ENCODE measurements at regions not wholly inside any gene's neighbourhood (a gene's known extent, or its start where the extent isn't known, plus 50 kb on each side); places are given as distances from the start of the nearest gene placed in this dataset.
"Not testable (repeated sequence)": the region's sequence is repeated elsewhere in the genome, so short reads cannot be mapped to it uniquely, and the experiment has no call there.

- H3K36me3 Mint-ChIP-seq (ENCODE audit: low read depth): no peaks in the 10 kb centered on the region
- CTCF ChIA-PET: no interaction called here
Measured at GRCh38 chr9:82880336-82881050, 182.4 kb downstream of the RASEF start.

GRCh38 chr9:82882138-82882537 lies 180.8 kb downstream of the RASEF start:
- Mint-ChIP-seq H3K9me3 (ENCODE audit: insufficient read depth) (no peaks in the 10 kb centered on the region), H3K27ac (no peak overlapping the region), H3K27me3 (ENCODE audit: low read depth) (no peaks in the 10 kb centered on the region), H3K4me1 (ENCODE audit: low read depth) (no peaks in the 10 kb centered on the region), H3K36me3 (ENCODE audit: low read depth) (no peaks in the 10 kb centered on the region), H3K4me3 (no peak overlapping the region)
- ChIA-PET CTCF (no interaction called here), POLR2A (no interaction called here)
- DNase-seq (no peak), ATAC-seq (no peak)

More at GRCh38 chr9:82880336-82881050, 182.4 kb downstream of the RASEF start:
- Mint-ChIP-seq H3K4me1 (ENCODE audit: low read depth) (no peaks in the 10 kb centered on the region), H3K9me3 (ENCODE audit: insufficient read depth) (no peaks in the 10 kb centered on the region), H3K4me3 (no peak overlapping the region), H3K27ac (no peak overlapping the region), H3K27me3 (ENCODE audit: low read depth) (no peaks in the 10 kb centered on the region)
- no peak for ATAC-seq
- POLR2A ChIA-PET: no interaction called here
- no peak for DNase-seq

GRCh38 chr9:82882748-82883147 lies 180.2 kb downstream of the RASEF start:
- POLR2A ChIA-PET: no interaction called here
- H3K4me1 Mint-ChIP-seq (ENCODE audit: low read depth): no peaks in the 10 kb centered on the region
- CTCF ChIA-PET: no interaction called here
- ATAC-seq: no peak
- DNase-seq: no peak
- H3K27me3 Mint-ChIP-seq (ENCODE audit: low read depth): no peaks in the 10 kb centered on the region
- no peak overlapping the region for H3K27ac Mint-ChIP-seq
- no peaks in the 10 kb centered on the region for H3K9me3 Mint-ChIP-seq (ENCODE audit: insufficient read depth)
- no peak overlapping the region for H3K4me3 Mint-ChIP-seq
- H3K36me3 Mint-ChIP-seq (ENCODE audit: low read depth): no peaks in the 10 kb centered on the region

- Mint-ChIP-seq H3K4me3 (no peak overlapping the region), H3K27ac (no peak overlapping the region), H3K36me3 (ENCODE audit: low read depth) (no peaks in the 10 kb centered on the region), H3K4me1 (ENCODE audit: low read depth) (no peaks in the 10 kb centered on the region), H3K9me3 (ENCODE audit: insufficient read depth) (no peaks in the 10 kb centered on the region), H3K27me3 (ENCODE audit: low read depth) (no peaks in the 10 kb centered on the region)
- CTCF ChIA-PET: no interaction called here
- DNase-seq (no peak), ATAC-seq (no peak)
- POLR2A ChIA-PET: no interaction called here
Measured at GRCh38 chr9:82883436-82883835, 179.5 kb downstream of the RASEF start.

- H3K4me1 Mint-ChIP-seq (ENCODE audit: low read depth); H3K9me3 Mint-ChIP-seq (ENCODE audit: insufficient read depth); H3K36me3 Mint-ChIP-seq (ENCODE audit: low read depth); CTCF ChIA-PET; POLR2A ChIA-PET; ATAC-seq; H3K27me3 Mint-ChIP-seq (ENCODE audit: low read depth); DNase-seq; H3K27ac Mint-ChIP-seq; H3K4me3 Mint-ChIP-seq: not testable (repeated sequence)
Measured at GRCh38 chr9:82883974-82884373, 179.0 kb downstream of the RASEF start.

GRCh38 chr9:82890401-82890800 lies 172.5 kb downstream of the RASEF start:
- ATAC-seq: no peak
- Mint-ChIP-seq H3K27me3 (ENCODE audit: low read depth) (peaks cover 2% of the 10 kb centered on the region), H3K9me3 (ENCODE audit: insufficient read depth) (no peaks in the 10 kb centered on the region), H3K27ac (no peak overlapping the region), H3K36me3 (ENCODE audit: low read depth) (no peaks in the 10 kb centered on the region), H3K4me3 (no peak overlapping the region), H3K4me1 (ENCODE audit: low read depth) (no peaks in the 10 kb centered on the region)
- DNase-seq: no peak
- CTCF ChIA-PET: no interaction called here
- POLR2A ChIA-PET: no interaction called here

GRCh38 chr9:82890865-82891264 lies 172.1 kb downstream of the RASEF start:
- Mint-ChIP-seq H3K27ac (no peak overlapping the region), H3K9me3 (ENCODE audit: insufficient read depth) (no peaks in the 10 kb centered on the region), H3K4me3 (no peak overlapping the region), H3K36me3 (ENCODE audit: low read depth) (no peaks in the 10 kb centered on the region), H3K27me3 (ENCODE audit: low read depth) (peaks cover 2% of the 10 kb centered on the region), H3K4me1 (ENCODE audit: low read depth) (no peaks in the 10 kb centered on the region)
- no peak for DNase-seq
- ChIA-PET POLR2A (no interaction called here), CTCF (no interaction called here)
- no peak for ATAC-seq

- ChIA-PET POLR2A (no interaction called here), CTCF (no interaction called here)
- H3K4me3 Mint-ChIP-seq: no peak overlapping the region
- ATAC-seq: no peak
- no peaks in the 10 kb centered on the region for H3K9me3 Mint-ChIP-seq (ENCODE audit: insufficient read depth)
- DNase-seq: no peak
- no peak overlapping the region for H3K27ac Mint-ChIP-seq
- H3K27me3 Mint-ChIP-seq (ENCODE audit: low read depth): peaks cover 2% of the 10 kb centered on the region
- H3K36me3 Mint-ChIP-seq (ENCODE audit: low read depth): no peaks in the 10 kb centered on the region
- no peaks in the 10 kb centered on the region for H3K4me1 Mint-ChIP-seq (ENCODE audit: low read depth)
Measured at GRCh38 chr9:82891321-82891720, 171.6 kb downstream of the RASEF start.

- H3K4me3 Mint-ChIP-seq: no peak overlapping the region
- H3K4me1 Mint-ChIP-seq (ENCODE audit: low read depth): no peaks in the 10 kb centered on the region
- H3K36me3 Mint-ChIP-seq (ENCODE audit: low read depth): no peaks in the 10 kb centered on the region
- ChIA-PET CTCF (no interaction called here), POLR2A (no interaction called here)
- no peak overlapping the region for H3K27ac Mint-ChIP-seq
- ATAC-seq: no peak
- no peaks in the 10 kb centered on the region for H3K9me3 Mint-ChIP-seq (ENCODE audit: insufficient read depth)
- H3K27me3 Mint-ChIP-seq (ENCODE audit: low read depth): peaks cover 2% of the 10 kb centered on the region
- no peak for DNase-seq
Measured at GRCh38 chr9:82893549-82893948, 169.4 kb downstream of the RASEF start.

GRCh38 chr9:82894548-82894947 lies 168.4 kb downstream of the RASEF start:
- CTCF ChIA-PET: no interaction called here
- DNase-seq (no peak), ATAC-seq (no peak)
- no peaks in the 10 kb centered on the region for H3K4me1 Mint-ChIP-seq (ENCODE audit: low read depth)
- no peaks in the 10 kb centered on the region for H3K9me3 Mint-ChIP-seq (ENCODE audit: insufficient read depth)
- no peak overlapping the region for H3K27ac Mint-ChIP-seq
- no peak overlapping the region for H3K4me3 Mint-ChIP-seq
- H3K27me3 Mint-ChIP-seq (ENCODE audit: low read depth): peaks cover 2% of the 10 kb centered on the region
- POLR2A ChIA-PET: no interaction called here
- H3K36me3 Mint-ChIP-seq (ENCODE audit: low read depth): no peaks in the 10 kb centered on the region

- ChIA-PET CTCF (no interaction called here), POLR2A (no interaction called here)
- H3K9me3 Mint-ChIP-seq (ENCODE audit: insufficient read depth): no peaks in the 10 kb centered on the region
- no peak overlapping the region for H3K27ac Mint-ChIP-seq
- no peak for DNase-seq
- no peaks in the 10 kb centered on the region for H3K36me3 Mint-ChIP-seq (ENCODE audit: low read depth)
- H3K27me3 Mint-ChIP-seq (ENCODE audit: low read depth): peaks cover 2% of the 10 kb centered on the region
- no peaks in the 10 kb centered on the region for H3K4me1 Mint-ChIP-seq (ENCODE audit: low read depth)
- ATAC-seq: no peak
- H3K4me3 Mint-ChIP-seq: no peak overlapping the region
Measured at GRCh38 chr9:82894961-82895821, 167.8 kb downstream of the RASEF start.

- Mint-ChIP-seq H3K4me3 (no peak overlapping the region), H3K4me1 (ENCODE audit: low read depth) (no peaks in the 10 kb centered on the region), H3K36me3 (ENCODE audit: low read depth) (no peaks in the 10 kb centered on the region), H3K27me3 (ENCODE audit: low read depth) (peaks cover 2% of the 10 kb centered on the region), H3K9me3 (ENCODE audit: insufficient read depth) (no peaks in the 10 kb centered on the region), H3K27ac (no peak overlapping the region)
- ChIA-PET POLR2A (no interaction called here), CTCF (no interaction called here)
- ATAC-seq: no peak
- no peak for DNase-seq
Measured at GRCh38 chr9:82895822-82896110, 167.2 kb downstream of the RASEF start.

GRCh38 chr9:82903503-82903902 lies 159.4 kb downstream of the RASEF start:
- no peaks in the 10 kb centered on the region for H3K36me3 Mint-ChIP-seq (ENCODE audit: low read depth)
- no peak for ATAC-seq
- DNase-seq: no peak
- no peaks in the 10 kb centered on the region for H3K9me3 Mint-ChIP-seq (ENCODE audit: insufficient read depth)
- no peaks in the 10 kb centered on the region for H3K27me3 Mint-ChIP-seq (ENCODE audit: low read depth)
- no peak overlapping the region for H3K27ac Mint-ChIP-seq
- H3K4me3 Mint-ChIP-seq: no peak overlapping the region
- CTCF ChIA-PET: no interaction called here
- POLR2A ChIA-PET: no interaction called here
- no peaks in the 10 kb centered on the region for H3K4me1 Mint-ChIP-seq (ENCODE audit: low read depth)

All from activated CD8-positive, alpha-beta T cell treated with anti-CD3 and anti-CD28 coated beads, Interleukin-2, amount 10 ng/mL, durations not matched to agents 7 days and 5 days (primary cell).